ENCODE measurements at regions not wholly inside any gene's neighbourhood (a gene's known extent, or its start where the extent isn't known, plus 50 kb on each side); places are given as distances from the start of the nearest gene placed in this dataset.
"Not testable (repeated sequence)": the region's sequence is repeated elsewhere in the genome, so short reads cannot be mapped to it uniquely, and the experiment has no call there.

- H3K27ac Mint-ChIP-seq, result no peak overlapping the region
- peaks cover 46% of the 10 kb centered on the region for H3K27me3 Mint-ChIP-seq
- H3K9me3 Mint-ChIP-seq, result no peaks in the 10 kb centered on the region
- DNase-seq, result no peak
- no peak overlapping the region for H3K4me3 Mint-ChIP-seq
- H3K36me3 Mint-ChIP-seq, result no peaks in the 10 kb centered on the region
- H3K4me1 Mint-ChIP-seq, result peaks cover 7% of the 10 kb centered on the region
Measured at GRCh38 chr6:4280031-4280430, 144.7 kb upstream of the ECI2 start.

GRCh38 chr6:4274382-4275082 lies 139.2 kb upstream of the ECI2 start:
- Mint-ChIP-seq H3K36me3 (no peaks in the 10 kb centered on the region), H3K9me3 (no peaks in the 10 kb centered on the region), H3K27ac (no peak overlapping the region), H3K27me3 (peaks cover 5% of the 10 kb centered on the region), H3K4me1 (no peaks in the 10 kb centered on the region), H3K4me3 (no peak overlapping the region)
- no peak for DNase-seq

DNA sequence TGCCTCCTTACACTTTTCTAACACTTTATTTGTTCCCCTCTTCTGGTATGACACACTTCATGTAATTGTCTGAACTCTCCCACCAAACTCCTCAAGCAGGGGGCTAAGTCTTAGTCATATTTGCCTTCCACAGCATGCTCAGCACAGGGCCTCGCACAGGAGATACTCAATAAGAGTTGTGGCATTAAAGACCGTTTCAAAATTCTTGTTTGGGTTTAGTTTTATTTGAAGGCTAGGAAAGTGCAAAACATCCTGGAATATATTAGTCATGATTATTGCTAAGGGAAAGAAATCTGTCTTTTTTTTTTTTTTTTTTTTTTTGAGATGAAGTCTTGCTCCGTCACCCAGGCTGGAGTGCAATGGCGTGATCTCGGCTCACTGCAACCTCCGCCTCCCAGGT lies 137.6 kb upstream of the ECI2 start:
- Mint-ChIP-seq H3K27me3 (peaks cover 3% of the 10 kb centered on the region), H3K36me3 (no peaks in the 10 kb centered on the region), H3K27ac (no peak overlapping the region), H3K4me3 (no peak overlapping the region), H3K4me1 (no peaks in the 10 kb centered on the region), H3K9me3 (no peaks in the 10 kb centered on the region)
- no peak for DNase-seq

- Mint-ChIP-seq H3K27me3 (no peaks in the 10 kb centered on the region), H3K36me3 (no peaks in the 10 kb centered on the region), H3K9me3 (no peaks in the 10 kb centered on the region), H3K27ac (no peak overlapping the region), H3K4me1 (no peaks in the 10 kb centered on the region), H3K4me3 (no peak overlapping the region)
- no peak for DNase-seq
Measured at GRCh38 chr6:4271761-4272470, 136.5 kb upstream of the ECI2 start.

GRCh38 chr6:4270776-4271175 lies 135.4 kb upstream of the ECI2 start:
- no peak for DNase-seq
- Mint-ChIP-seq H3K9me3 (no peaks in the 10 kb centered on the region), H3K4me3 (no peak overlapping the region), H3K27me3 (peaks cover 4% of the 10 kb centered on the region), H3K36me3 (no peaks in the 10 kb centered on the region), H3K4me1 (no peaks in the 10 kb centered on the region), H3K27ac (no peak overlapping the region)

GRCh38 chr6:4270001-4270400 lies 134.6 kb upstream of the ECI2 start:
- no peak for DNase-seq
- Mint-ChIP-seq H3K36me3 (no peaks in the 10 kb centered on the region), H3K27me3 (peaks cover 8% of the 10 kb centered on the region), H3K9me3 (no peaks in the 10 kb centered on the region), H3K4me1 (no peaks in the 10 kb centered on the region), H3K27ac (no peak overlapping the region), H3K4me3 (no peak overlapping the region)

GRCh38 chr6:4268171-4268570 lies 132.8 kb upstream of the ECI2 start:
- H3K27ac Mint-ChIP-seq, result no peak overlapping the region
- H3K4me3 Mint-ChIP-seq, result no peak overlapping the region
- no peaks in the 10 kb centered on the region for H3K36me3 Mint-ChIP-seq
- no peaks in the 10 kb centered on the region for H3K4me1 Mint-ChIP-seq
- H3K27me3 Mint-ChIP-seq, result peaks cover 14% of the 10 kb centered on the region
- no peak for DNase-seq
- H3K9me3 Mint-ChIP-seq, result no peaks in the 10 kb centered on the region

- DNase-seq, result no peak
- no peaks in the 10 kb centered on the region for H3K4me1 Mint-ChIP-seq
- no peak overlapping the region for H3K4me3 Mint-ChIP-seq
- H3K9me3 Mint-ChIP-seq, result no peaks in the 10 kb centered on the region
- H3K36me3 Mint-ChIP-seq, result no peaks in the 10 kb centered on the region
- H3K27me3 Mint-ChIP-seq, result peaks cover 14% of the 10 kb centered on the region
- H3K27ac Mint-ChIP-seq, result no peak overlapping the region
Measured at GRCh38 chr6:4265740-4266139, 130.4 kb upstream of the ECI2 start.

DNA sequence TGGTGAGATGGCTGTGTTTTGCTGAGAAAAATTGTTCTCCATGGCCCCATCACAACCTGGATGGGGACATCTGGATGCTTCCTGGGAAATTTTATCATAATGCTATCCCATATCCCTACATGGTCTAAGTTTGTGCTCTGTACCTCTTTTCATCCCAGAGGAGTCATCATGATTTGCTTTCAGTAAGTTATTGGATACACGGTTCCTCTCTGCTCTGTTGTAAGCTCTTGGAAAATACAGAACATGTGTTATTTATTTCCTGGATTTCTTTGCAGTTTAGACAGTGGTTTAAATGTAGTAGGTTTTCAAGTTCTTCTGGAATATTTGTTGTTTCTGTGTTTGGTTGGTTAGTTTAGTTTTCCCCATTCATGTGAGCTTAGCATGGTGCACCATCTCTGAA lies 129.2 kb upstream of the ECI2 start:
- DNase-seq, result no peak
- Mint-ChIP-seq H3K27ac (no peak overlapping the region), H3K36me3 (no peaks in the 10 kb centered on the region), H3K4me1 (no peaks in the 10 kb centered on the region), H3K9me3 (no peaks in the 10 kb centered on the region), H3K27me3 (peaks cover 14% of the 10 kb centered on the region), H3K4me3 (no peak overlapping the region)

- Mint-ChIP-seq H3K27me3 (peaks cover 14% of the 10 kb centered on the region), H3K4me1 (no peaks in the 10 kb centered on the region), H3K4me3 (no peak overlapping the region), H3K27ac (no peak overlapping the region), H3K36me3 (no peaks in the 10 kb centered on the region), H3K9me3 (no peaks in the 10 kb centered on the region)
- DNase-seq, result no peak
Measured at GRCh38 chr6:4264081-4264480, 128.7 kb upstream of the ECI2 start.

GRCh38 chr6:4262526-4262925 lies 127.2 kb upstream of the ECI2 start:
- Mint-ChIP-seq H3K27me3 (peaks cover 14% of the 10 kb centered on the region), H3K4me3 (no peak overlapping the region), H3K27ac (no peak overlapping the region), H3K9me3 (no peaks in the 10 kb centered on the region), H3K36me3 (no peaks in the 10 kb centered on the region), H3K4me1 (no peaks in the 10 kb centered on the region)
- DNase-seq, result no peak

- Mint-ChIP-seq H3K9me3 (no peaks in the 10 kb centered on the region), H3K27me3 (peaks cover under 1% of the 10 kb centered on the region), H3K36me3 (no peaks in the 10 kb centered on the region), H3K27ac (no peak overlapping the region), H3K4me3 (no peak overlapping the region), H3K4me1 (no peaks in the 10 kb centered on the region)
- DNase-seq, result no peak
Measured at GRCh38 chr6:4259391-4259790, 124.0 kb upstream of the ECI2 start.

DNA sequence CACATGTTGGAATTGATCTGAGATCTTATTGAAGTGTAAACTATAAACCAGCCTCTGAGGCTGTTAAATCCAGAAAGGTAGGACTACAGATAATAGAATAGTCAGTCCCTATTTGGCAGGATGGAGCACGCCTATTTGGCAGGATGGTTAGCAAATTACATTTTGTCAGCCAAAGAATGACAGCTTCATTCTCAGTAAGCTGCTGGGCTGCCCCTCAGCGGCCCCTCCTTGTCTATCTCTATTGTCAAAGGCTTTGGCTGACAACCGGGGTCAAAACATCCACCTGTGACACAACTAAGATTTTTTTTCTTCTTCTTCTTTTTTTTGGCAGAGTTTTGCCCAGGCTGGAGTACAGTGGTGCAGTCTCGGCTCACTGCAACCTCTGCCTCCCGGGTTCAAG lies 123.4 kb upstream of the ECI2 start:
- no peak overlapping the region for H3K4me3 Mint-ChIP-seq
- H3K36me3 Mint-ChIP-seq, result no peaks in the 10 kb centered on the region
- no peak for DNase-seq
- H3K27ac Mint-ChIP-seq, result no peak overlapping the region
- no peaks in the 10 kb centered on the region for H3K9me3 Mint-ChIP-seq
- no peaks in the 10 kb centered on the region for H3K4me1 Mint-ChIP-seq
- H3K27me3 Mint-ChIP-seq, result no peaks in the 10 kb centered on the region

GRCh38 chr6:4256969-4257368 lies 121.6 kb upstream of the ECI2 start:
- Mint-ChIP-seq H3K4me1 (no peaks in the 10 kb centered on the region), H3K9me3 (no peaks in the 10 kb centered on the region)

GRCh38 chr6:4253604-4254231 lies 118.3 kb upstream of the ECI2 start:
- H3K4me1 Mint-ChIP-seq, result no peaks in the 10 kb centered on the region
- H3K4me3 Mint-ChIP-seq, result no peak overlapping the region
- no peak for DNase-seq
- H3K27me3 Mint-ChIP-seq, result peaks cover 12% of the 10 kb centered on the region
- no peaks in the 10 kb centered on the region for H3K9me3 Mint-ChIP-seq
- H3K36me3 Mint-ChIP-seq, result no peaks in the 10 kb centered on the region
- H3K27ac Mint-ChIP-seq, result no peak overlapping the region

More at GRCh38 chr6:4256969-4257368, 121.6 kb upstream of the ECI2 start:
- H3K4me3 Mint-ChIP-seq, result no peak overlapping the region
- no peaks in the 10 kb centered on the region for H3K36me3 Mint-ChIP-seq
- no peaks in the 10 kb centered on the region for H3K27me3 Mint-ChIP-seq
- no peak for DNase-seq
- no peak overlapping the region for H3K27ac Mint-ChIP-seq

DNA sequence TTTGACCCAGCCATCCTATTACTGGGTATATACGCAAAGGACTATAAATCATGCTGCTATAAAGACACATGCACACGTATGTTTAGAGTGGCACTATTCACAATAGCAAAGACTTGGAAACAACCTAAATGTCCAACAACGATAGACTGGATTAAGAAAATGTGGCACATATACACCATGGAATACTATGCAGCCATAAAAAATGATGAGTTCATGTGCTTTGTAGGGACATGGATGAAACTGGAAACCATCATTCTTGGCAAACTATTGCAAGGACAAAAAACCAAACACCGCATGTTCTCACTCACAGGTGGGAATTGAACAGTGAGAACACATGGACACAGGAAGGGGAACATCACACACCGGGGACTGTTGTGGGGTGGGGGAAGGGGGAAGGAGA lies 117.1 kb upstream of the ECI2 start:
- H3K27me3 Mint-ChIP-seq, result peaks cover 12% of the 10 kb centered on the region
- H3K36me3 Mint-ChIP-seq, H3K9me3 Mint-ChIP-seq, H3K4me3 Mint-ChIP-seq, H3K4me1 Mint-ChIP-seq, DNase-seq, H3K27ac Mint-ChIP-seq: not testable (repeated sequence)
